ENCODE measurements at regions not wholly inside any gene's neighbourhood (a gene's known extent, or its start where the extent isn't known, plus 50 kb on each side); places are given as distances from the start of the nearest gene placed in this dataset.

GRCh38 chr3:38966811-38967692 lies 84.7 kb downstream of the SCN11A start:
- TF ChIP-seq, protein P1, sequence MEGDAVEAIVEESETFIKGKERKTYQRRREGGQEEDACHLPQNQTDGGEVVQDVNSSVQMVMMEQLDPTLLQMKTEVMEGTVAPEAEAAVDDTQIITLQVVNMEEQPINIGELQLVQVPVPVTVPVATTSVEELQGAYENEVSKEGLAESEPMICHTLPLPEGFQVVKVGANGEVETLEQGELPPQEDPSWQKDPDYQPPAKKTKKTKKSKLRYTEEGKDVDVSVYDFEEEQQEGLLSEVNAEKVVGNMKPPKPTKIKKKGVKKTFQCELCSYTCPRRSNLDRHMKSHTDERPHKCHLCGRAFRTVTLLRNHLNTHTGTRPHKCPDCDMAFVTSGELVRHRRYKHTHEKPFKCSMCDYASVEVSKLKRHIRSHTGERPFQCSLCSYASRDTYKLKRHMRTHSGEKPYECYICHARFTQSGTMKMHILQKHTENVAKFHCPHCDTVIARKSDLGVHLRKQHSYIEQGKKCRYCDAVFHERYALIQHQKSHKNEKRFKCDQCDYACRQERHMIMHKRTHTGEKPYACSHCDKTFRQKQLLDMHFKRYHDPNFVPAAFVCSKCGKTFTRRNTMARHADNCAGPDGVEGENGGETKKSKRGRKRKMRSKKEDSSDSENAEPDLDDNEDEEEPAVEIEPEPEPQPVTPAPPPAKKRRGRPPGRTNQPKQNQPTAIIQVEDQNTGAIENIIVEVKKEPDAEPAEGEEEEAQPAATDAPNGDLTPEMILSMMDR (IDR thresholded peaks at IDR 0.05; ENCODE audit: low read depth, low read length): no peak
- TF ChIP-seq POLR2A (IDR thresholded peaks at IDR 0.05; ENCODE audit: extremely low read depth, insufficient read length) (no peak), MYC (IDR thresholded peaks at IDR 0.05; ENCODE audit: low read depth, low read length) (no peak)
- TF ChIP-seq, protein P2, sequence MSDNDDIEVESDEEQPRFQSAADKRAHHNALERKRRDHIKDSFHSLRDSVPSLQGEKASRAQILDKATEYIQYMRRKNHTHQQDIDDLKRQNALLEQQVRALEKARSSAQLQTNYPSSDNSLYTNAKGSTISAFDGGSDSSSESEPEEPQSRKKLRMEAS (IDR thresholded peaks at IDR 0.05; ENCODE audit: low read depth, low read length): no peak
- no peak for DNase-seq (ENCODE audit: low read depth)
- no peak overlapping the region for H3K4me3 ChIP-seq (ENCODE audit: low read depth, low read length)

DNA sequence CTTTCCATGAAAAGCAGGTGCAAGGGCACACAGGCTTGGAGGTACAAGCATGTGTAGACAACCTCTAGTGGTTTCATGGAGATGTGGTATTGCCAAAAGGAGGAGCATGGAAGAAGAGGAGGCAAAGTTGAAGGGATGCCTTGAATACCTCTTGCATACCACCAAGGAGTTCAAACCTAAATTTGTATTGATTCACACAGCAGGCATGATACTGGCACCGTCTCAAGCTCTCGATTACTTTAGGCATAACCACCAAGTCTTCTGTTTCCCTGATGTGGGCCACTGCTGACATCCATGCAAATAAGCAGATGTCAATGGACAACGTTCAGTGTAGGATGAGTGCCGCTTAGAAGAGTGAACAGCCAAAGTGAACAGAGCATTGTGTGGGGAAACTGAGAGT lies 87.1 kb downstream of the SCN11A start:
- TF ChIP-seq, protein P1 (IDR thresholded peaks at IDR 0.05; ENCODE audit: low read depth, low read length): no peak
- TF ChIP-seq POLR2A (IDR thresholded peaks at IDR 0.05; ENCODE audit: extremely low read depth, insufficient read length) (no peak), MYC (IDR thresholded peaks at IDR 0.05; ENCODE audit: low read depth, low read length) (no peak)
- TF ChIP-seq, protein P2 (IDR thresholded peaks at IDR 0.05; ENCODE audit: low read depth, low read length): no peak
- no peak for DNase-seq (ENCODE audit: low read depth)
- H3K4me3 ChIP-seq (ENCODE audit: low read depth, low read length): no peak overlapping the region

- TF ChIP-seq MYC (IDR thresholded peaks at IDR 0.05; ENCODE audit: low read depth, low read length): no peak
- TF ChIP-seq POLR2A (IDR thresholded peaks at IDR 0.05; ENCODE audit: extremely low read depth, insufficient read length): no peak
- TF ChIP-seq, protein P2 (IDR thresholded peaks at IDR 0.05; ENCODE audit: low read depth, low read length): no peak
- TF ChIP-seq, protein P1 (IDR thresholded peaks at IDR 0.05; ENCODE audit: low read depth, low read length): no peak
- DNase-seq (ENCODE audit: low read depth): no peak
Measured at GRCh38 chr3:38964204-38964603, 87.5 kb downstream of the SCN11A start.

DNA sequence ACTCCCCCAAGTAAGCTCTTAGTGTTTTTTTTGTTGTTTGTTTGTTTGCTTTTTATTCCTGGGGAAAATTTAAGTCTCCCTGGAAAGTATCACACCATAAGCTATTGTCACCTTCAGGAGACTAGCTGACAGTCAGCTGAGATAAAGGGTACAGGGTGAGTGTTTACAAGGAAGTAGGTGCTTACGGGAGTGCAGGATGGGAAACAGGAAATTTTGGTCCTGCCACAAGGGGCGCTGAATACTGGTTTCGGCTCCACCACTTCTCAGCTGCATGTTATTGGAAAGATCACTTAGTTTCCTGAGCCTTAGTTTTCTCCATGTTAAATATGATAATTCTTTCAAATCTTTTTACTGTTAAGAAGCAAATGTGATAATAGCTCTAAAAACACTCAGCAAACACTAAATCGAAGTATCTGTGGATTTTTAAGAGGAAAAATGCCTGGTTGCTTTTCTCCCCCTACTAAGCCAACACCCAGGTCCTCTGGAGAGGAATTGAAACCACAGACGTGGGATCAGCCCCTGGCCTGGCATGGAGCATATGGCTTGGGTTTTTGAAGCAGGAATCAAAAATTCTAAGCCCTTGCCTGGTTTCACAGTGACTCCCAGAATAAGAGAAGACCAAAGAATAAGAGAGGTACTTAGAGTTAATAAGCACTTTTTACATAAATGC lies 90.7 kb downstream of the SCN11A start:
- peak; percentile 57 for DNase-seq (ENCODE audit: low read depth)
- no peak for TF ChIP-seq POLR2A (IDR thresholded peaks at IDR 0.05; ENCODE audit: extremely low read depth, insufficient read length)
- TF ChIP-seq, protein P1 (IDR thresholded peaks at IDR 0.05; ENCODE audit: low read depth, low read length): peak; percentile 79

More at GRCh38 chr3:38964204-38964603, 87.5 kb downstream of the SCN11A start:
- H3K4me3 ChIP-seq (ENCODE audit: low read depth, low read length): no peak overlapping the region

DNA sequence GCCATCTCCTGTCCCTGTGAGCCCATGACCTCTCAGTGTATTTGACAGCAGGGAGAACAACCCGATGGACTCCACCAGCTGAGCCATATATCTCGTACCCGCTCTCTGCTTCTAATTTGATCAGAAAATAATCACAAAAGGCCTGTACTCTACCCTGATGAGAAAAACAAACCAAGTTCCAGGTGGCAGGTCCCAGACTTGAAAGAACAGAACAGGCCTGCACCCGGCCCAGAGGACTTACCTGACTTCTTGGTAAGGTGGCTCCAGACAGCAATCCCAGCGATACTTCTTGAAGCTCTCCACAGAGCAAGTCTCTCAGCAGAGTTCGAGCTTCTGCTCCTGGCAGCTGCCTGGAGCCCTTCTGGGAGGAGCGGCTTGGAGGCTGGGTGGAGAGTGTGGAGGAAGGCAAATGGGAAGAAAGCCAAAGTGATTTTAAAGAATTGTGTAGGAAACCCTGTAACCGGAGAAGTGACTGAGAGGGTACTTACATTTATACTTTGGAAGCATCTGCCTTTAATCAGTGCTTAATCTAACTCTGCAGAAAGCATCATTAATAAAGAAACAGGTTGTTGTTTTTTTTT lies 91.6 kb downstream of the SCN11A start:
- TF ChIP-seq MYC (IDR thresholded peaks at IDR 0.05; ENCODE audit: low read depth, low read length) (no peak), POLR2A (IDR thresholded peaks at IDR 0.05; ENCODE audit: extremely low read depth, insufficient read length) (no peak)
- TF ChIP-seq, protein P2 (IDR thresholded peaks at IDR 0.05; ENCODE audit: low read depth, low read length): no peak
- TF ChIP-seq, protein P1 (IDR thresholded peaks at IDR 0.05; ENCODE audit: low read depth, low read length): no peak
- no peak for DNase-seq (ENCODE audit: low read depth)
- H3K4me3 ChIP-seq (ENCODE audit: low read depth, low read length): no peak overlapping the region

More for the DNA sequence above, 90.7 kb downstream of the SCN11A start:
- no peak overlapping the region for H3K4me3 ChIP-seq (ENCODE audit: low read depth, low read length)
